ENCODE measurements at regions not wholly inside any gene's neighbourhood (a gene's known extent, or its start where the extent isn't known, plus 50 kb on each side); places are given as distances from the start of the nearest gene placed in this dataset.

DNA sequence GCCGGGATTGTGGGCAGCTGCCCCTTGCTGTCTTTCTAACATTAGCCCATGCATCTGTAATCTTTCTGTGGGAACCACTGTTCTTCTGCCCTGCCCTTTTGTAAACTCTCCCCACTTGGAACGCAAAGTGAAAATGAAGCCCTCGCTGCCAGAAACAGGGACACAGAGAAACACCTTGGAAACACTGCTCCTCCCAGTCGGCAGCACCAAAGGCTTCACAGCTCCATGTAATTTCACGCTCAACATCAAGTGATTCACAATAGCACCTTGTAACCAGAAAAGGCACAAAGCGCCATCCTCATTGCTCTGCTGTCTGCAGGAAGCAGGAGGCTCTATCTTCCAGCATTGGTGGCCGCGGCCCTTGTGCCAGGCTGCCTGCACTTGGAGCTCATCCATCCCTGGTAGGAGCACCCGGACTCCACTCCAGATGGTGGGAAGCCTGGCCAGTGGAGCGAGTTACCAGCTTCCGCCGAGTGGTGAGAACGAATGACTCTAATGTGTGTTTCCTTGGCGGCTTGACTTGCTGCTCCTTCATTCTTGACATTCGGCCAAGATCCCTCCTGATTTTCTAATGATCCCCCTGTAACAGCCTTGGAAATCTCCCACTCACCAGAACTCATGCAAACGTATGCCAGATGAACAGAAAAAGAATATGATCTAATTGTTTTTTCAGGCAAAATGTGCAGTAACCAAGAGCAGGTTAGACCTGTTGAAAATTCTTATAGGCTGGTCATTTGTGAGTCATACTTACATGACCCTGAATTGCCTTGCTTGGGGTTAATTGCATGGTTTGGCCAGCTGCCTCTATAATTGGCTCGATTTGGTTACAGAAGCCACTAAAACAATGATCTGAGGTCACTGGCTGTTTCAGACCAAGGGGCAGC is 169.1 kb upstream of the CDYL start:
- no peaks in the 10 kb centered on the region for H3K36me3 ChIP-seq
- peak in 1 of 2 donors; percentile 42 for DNase-seq
- H3K9me3 ChIP-seq, result no peaks in the 10 kb centered on the region
- WGBS, 2 donors, result 74 to 75% methylated on average over 12 to 17 of the region's 17 CpGs
- ATAC-seq (ENCODE audit: low FRiP score in 2 of 2), result peak in 1 of 2 donors; percentile 14
- H3K4me3 ChIP-seq, result no peak overlapping the region
- H3K27ac ChIP-seq, result no peak overlapping the region
- H3K4me1 ChIP-seq, result peaks cover 0 to 12% (median 6%) of the 10 kb centered on the region in 4 donors
- TF ChIP-seq EP300 (IDR thresholded peaks at IDR 0.05) (no peak), CTCF (IDR thresholded peaks at IDR 0.05) (no peak), POLR2AphosphoS5 (IDR thresholded peaks at IDR 0.05) (no peak), POLR2A (IDR thresholded peaks at IDR 0.05) (no peak)
- H3K27me3 ChIP-seq, result no peaks in the 10 kb centered on the region

GRCh38 chr6:4606016-4606415 is 170.2 kb upstream of the CDYL start:
- Histone ChIP-seq H3K27ac (no peak overlapping the region), H3K4me1 (peaks cover 0 to 12% (median 6%) of the 10 kb centered on the region in 4 donors), H3K36me3 (no peaks in the 10 kb centered on the region), H3K27me3 (no peaks in the 10 kb centered on the region), H3K9me3 (no peaks in the 10 kb centered on the region), H3K4me3 (no peak overlapping the region)
- TF ChIP-seq POLR2AphosphoS5 (IDR thresholded peaks at IDR 0.05) (no peak), POLR2A (IDR thresholded peaks at IDR 0.05) (no peak), CTCF (IDR thresholded peaks at IDR 0.05) (no peak), EP300 (IDR thresholded peaks at IDR 0.05) (no peak)
- whole genome bisulfite sequencing, 2 donors, result 84 to 95% methylated on average over 7 of the region's 7 CpGs
- ATAC-seq (ENCODE audit: low FRiP score in 2 of 2) (no peak), DNase-seq (no peak)

- H3K4me3 ChIP-seq, result no peak overlapping the region
- 84 to 88% methylated on average over 1 of the region's 1 CpG for WGBS, 2 donors
- no peaks in the 10 kb centered on the region for H3K36me3 ChIP-seq
- TF ChIP-seq EP300 (IDR thresholded peaks at IDR 0.05) (no peak), POLR2A (IDR thresholded peaks at IDR 0.05) (no peak), CTCF (IDR thresholded peaks at IDR 0.05) (no peak), POLR2AphosphoS5 (IDR thresholded peaks at IDR 0.05) (no peak)
- no peaks in the 10 kb centered on the region for H3K9me3 ChIP-seq
- H3K27ac ChIP-seq, result no peak overlapping the region
- peaks cover 0 to 12% (median 6%) of the 10 kb centered on the region in 4 donors for H3K4me1 ChIP-seq
- no peak for DNase-seq
- no peak for ATAC-seq (ENCODE audit: low FRiP score in 2 of 2)
- H3K27me3 ChIP-seq, result no peaks in the 10 kb centered on the region
Observed at GRCh38 chr6:4603856-4604369, 172.3 kb upstream of the CDYL start.

GRCh38 chr6:4603291-4603690 is 172.9 kb upstream of the CDYL start:
- no peaks in the 10 kb centered on the region for H3K27me3 ChIP-seq
- peak overlapping the region in 1 of 4 donors; percentile 25 for H3K27ac ChIP-seq
- ATAC-seq (ENCODE audit: low FRiP score in 2 of 2) (peak; percentile 61 to 93), DNase-seq (peak in 1 of 2 donors; percentile 85)
- H3K4me1 ChIP-seq, result peaks cover 0 to 12% (median 6%) of the 10 kb centered on the region in 4 donors
- H3K36me3 ChIP-seq, result no peaks in the 10 kb centered on the region
- H3K9me3 ChIP-seq, result no peaks in the 10 kb centered on the region
- WGBS, 2 donors, result 53 to 60% methylated on average over 5 to 7 of the region's 7 CpGs
- no peak overlapping the region for H3K4me3 ChIP-seq
- peak in 1 of 4 donors; percentile 29 for TF ChIP-seq EP300 (IDR thresholded peaks at IDR 0.05)
- TF ChIP-seq POLR2AphosphoS5 (IDR thresholded peaks at IDR 0.05), result no peak

- Histone ChIP-seq H3K36me3 (no peaks in the 10 kb centered on the region), H3K27me3 (no peaks in the 10 kb centered on the region), H3K4me1 (peaks cover 0 to 12% (median 6%) of the 10 kb centered on the region in 4 donors), H3K9me3 (no peaks in the 10 kb centered on the region), H3K27ac (no peak overlapping the region), H3K4me3 (no peak overlapping the region)
- WGBS, 2 donors, result 98% methylated on average over 2 of the region's 2 CpGs
- ATAC-seq (ENCODE audit: low FRiP score in 2 of 2), result no peak
- TF ChIP-seq EP300 (IDR thresholded peaks at IDR 0.05) (no peak), POLR2AphosphoS5 (IDR thresholded peaks at IDR 0.05) (no peak), POLR2A (IDR thresholded peaks at IDR 0.05) (no peak), CTCF (IDR thresholded peaks at IDR 0.05) (no peak)
- no peak for DNase-seq
Observed at GRCh38 chr6:4599924-4600323, 176.3 kb upstream of the CDYL start.
